Gastrocnemius medialis (tissue), 4 donors: ENCODE measurements at regions not wholly inside any gene's neighbourhood (a gene's known extent, or its start where the extent isn't known, plus 50 kb on each side); places are given as distances from the start of the nearest gene placed in this dataset.

Experiments used
- ATAC-seq, 2 donors: fragments of 150-250 bp; one replicate each; pipeline ENCODE4 v1.9.1; 2016
- DNase-seq, 2 donors: peaks; one replicate each; pipeline ENCODE4 v3.0.0-alpha.2; 2019
- H3K27ac ChIP-seq, 4 donors: fragments of 200-600 bp; sonication (generic); 1 replicate in 1 of 4; 2 replicates in 3 of 4; pipeline ENCODE4 v1.5.1; 2016 to 2018; ENCODE audit warnings: mild to moderate bottlenecking in 2 of 4, moderate library complexity in 1 of 4
- H3K27me3 ChIP-seq, 3 donors: fragments of 200-600 bp; sonication (generic) in 2 of 3; 1 replicate in 1 of 3; 2 replicates in 2 of 3; pipeline versions ENCODE4 v1.5.1 to v1.6.0; 2016 to 2019; ENCODE audit warnings: mild to moderate bottlenecking in 1 of 3, moderate library complexity in 1 of 3
- H3K36me3 ChIP-seq, 2 donors: fragments of 200-600 bp; sonication (generic) in 1 of 2; one replicate each; pipeline ENCODE4 v1.5.1; 2017 to 2018
- H3K4me1 ChIP-seq, 2 donors: fragments of 200-600 bp; sonication (generic) in 1 of 2; one replicate each; pipeline ENCODE4 v1.5.1; 2016 to 2017; ENCODE audit warnings: mild to moderate bottlenecking in 2 of 2
- H3K4me3 ChIP-seq, 4 donors: fragments of 200-600 bp; sonication (generic) in 3 of 4; 1 replicate in 1 of 4; 2 replicates in 3 of 4; pipeline ENCODE4 v1.5.1; 2016 to 2019; ENCODE audit warnings: mild to moderate bottlenecking in 2 of 4
- H3K9me3 ChIP-seq, 3 donors: fragments of 200-600 bp; sonication (generic) in 2 of 3; 1 replicate in 1 of 3; 2 replicates in 2 of 3; pipeline ENCODE4 v1.5.1; 2016 to 2019
- CTCF ChIP-seq, 5 experiments: fragments of 450-650 bp in 3 of 5; fragments of 200-600 bp in 2 of 5; sonication (generic) in 2 of 5; IDR thresholded peaks in 4 of 5; conservative IDR thresholded peaks in 1 of 5; 1 replicate in 4 of 5; 2 replicates in 1 of 5; pipeline ENCODE4 v1.5.1; 2016 to 2019; ENCODE audit warnings: antibody characterized with exemption in 5 of 5, mild to moderate bottlenecking in 3 of 5, moderate library complexity in 3 of 5
- POLR2A ChIP-seq, 2 donors: fragments of 450-650 bp; IDR thresholded peaks; one replicate each; pipeline ENCODE4 v1.6.1; 2017; ENCODE audit warnings: antibody characterized with exemption in 2 of 2, mild to moderate bottlenecking in 2 of 2, moderate library complexity in 2 of 2
- in situ Hi-C, 4 donors: fragments of 200-750 bp; cut with MboI; loops; one replicate each; pipeline versions ENCODE4 v1.15.0 to v1.8.0; 2017; ENCODE audit warnings: low sequenced_read_pairs in 4 of 4
- intact Hi-C: fragments of 100-400 bp; cut with DNase I; formaldehyde crosslinking; loops from one replicate; pipeline ENCODE4 v1.15.1; 2023; ENCODE audit warnings: low total_unique reads

GRCh38 chr5:118249386-118249785, 739.0 kb downstream of the DTWD2 start:
- intact Hi-C loops, result no loop called here

GRCh38 chr5:118247458-118247857, 740.9 kb downstream of the DTWD2 start:
- no peak overlapping the region for H3K4me3 ChIP-seq
- ATAC-seq (no peak), DNase-seq (no peak)
- TF ChIP-seq CTCF (IDR thresholded peaks at IDR 0.05 in 4 of 5, conservative IDR thresholded peaks at IDR 0.05 in 1 of 5) (no peak), POLR2A (IDR thresholded peaks at IDR 0.05) (no peak)
- H3K36me3 ChIP-seq, result no peaks in the 10 kb centered on the region
- H3K9me3 ChIP-seq, result peaks cover 0 to 10% (median 0%) of the 10 kb centered on the region in 3 donors
- H3K27ac ChIP-seq, result no peak overlapping the region
- intact Hi-C loops, result no loop called here
- in situ Hi-C loops, result no loop called here
- H3K4me1 ChIP-seq, result no peaks in the 10 kb centered on the region
- H3K27me3 ChIP-seq, result no peaks in the 10 kb centered on the region

More at GRCh38 chr5:118249386-118249785, 739.0 kb downstream of the DTWD2 start:
- TF ChIP-seq POLR2A (IDR thresholded peaks at IDR 0.05) (no peak), CTCF (IDR thresholded peaks at IDR 0.05 in 4 of 5, conservative IDR thresholded peaks at IDR 0.05 in 1 of 5) (no peak)
- ATAC-seq (no peak), DNase-seq (no peak)
- Histone ChIP-seq H3K4me1 (no peaks in the 10 kb centered on the region), H3K27ac (no peak overlapping the region), H3K36me3 (no peaks in the 10 kb centered on the region), H3K27me3 (no peaks in the 10 kb centered on the region), H3K4me3 (no peak overlapping the region), H3K9me3 (peaks cover 0 to 13% (median 0%) of the 10 kb centered on the region in 3 donors)
- in situ Hi-C loops, result no loop called here

GRCh38 chr5:118243613-118244012, 744.7 kb downstream of the DTWD2 start:
- H3K9me3 ChIP-seq, result no peaks in the 10 kb centered on the region
- H3K36me3 ChIP-seq, result no peaks in the 10 kb centered on the region
- ATAC-seq (no peak), DNase-seq (no peak)
- H3K27me3 ChIP-seq, result no peaks in the 10 kb centered on the region
- H3K27ac ChIP-seq, result no peak overlapping the region
- H3K4me1 ChIP-seq, result no peaks in the 10 kb centered on the region
- no peak overlapping the region for H3K4me3 ChIP-seq
- intact Hi-C loops, result no loop called here
- in situ Hi-C loops, result no loop called here
- no peak for TF ChIP-seq POLR2A (IDR thresholded peaks at IDR 0.05)
- no peak for TF ChIP-seq CTCF (IDR thresholded peaks at IDR 0.05 in 4 of 5, conservative IDR thresholded peaks at IDR 0.05 in 1 of 5)

GRCh38 chr5:118243068-118243467, 745.3 kb downstream of the DTWD2 start:
- TF ChIP-seq CTCF (IDR thresholded peaks at IDR 0.05 in 4 of 5, conservative IDR thresholded peaks at IDR 0.05 in 1 of 5) (no peak), POLR2A (IDR thresholded peaks at IDR 0.05) (no peak)
- no peaks in the 10 kb centered on the region for H3K4me1 ChIP-seq

More at GRCh38 chr5:118243068-118243467, 745.3 kb downstream of the DTWD2 start:
- Histone ChIP-seq H3K27ac (no peak overlapping the region), H3K4me3 (no peak overlapping the region), H3K27me3 (no peaks in the 10 kb centered on the region), H3K9me3 (no peaks in the 10 kb centered on the region), H3K36me3 (no peaks in the 10 kb centered on the region)
- in situ Hi-C loops (no loop called here), intact Hi-C loops (no loop called here)
- ATAC-seq, result no peak
- DNase-seq, result no peak
